ENCODE measurements at regions not wholly inside any gene's neighbourhood (a gene's known extent, or its start where the extent isn't known, plus 50 kb on each side); places are given as distances from the start of the nearest gene placed in this dataset.

- H3K36me3 ChIP-seq (ENCODE audit: control insufficient read depth in 4 of 4, insufficient read depth in 3 of 4, low read depth in 1 of 4, low read length in 3 of 4), result no peaks in the 10 kb centered on the region
- H3K27ac ChIP-seq (ENCODE audit: low read depth in 1 of 2, low read length in 2 of 2), result no peak overlapping the region
- H3K4me3 ChIP-seq (ENCODE audit: low read depth in 1 of 3, low read length in 3 of 3), result no peak overlapping the region
- H3K4me1 ChIP-seq (ENCODE audit: control insufficient read depth in 4 of 4, insufficient read depth in 4 of 4, low read length in 3 of 4), result no peaks in the 10 kb centered on the region
- DNase-seq (ENCODE audit: low spot score), result no peak
- 86% methylated on average over 1 of the region's 1 CpG for WGBS
- no peak for TF ChIP-seq RXRA (IDR thresholded peaks at IDR 0.05)
- no peak for TF ChIP-seq REST (IDR thresholded peaks at IDR 0.05)
- no peak for TF ChIP-seq MAX (IDR thresholded peaks at IDR 0.05)
- H3K27me3 ChIP-seq (ENCODE audit: control insufficient read depth in 4 of 4, insufficient read depth in 4 of 4, low read length in 3 of 4), result no peaks in the 10 kb centered on the region
- H3K9ac ChIP-seq (ENCODE audit: low read depth in 1 of 2, low read length in 2 of 2), result no peak overlapping the region
- H3K9me3 ChIP-seq (ENCODE audit: control insufficient read depth in 4 of 4, low read length in 3 of 4), result peaks cover 0 to 2% (median 0%) of the 10 kb centered on the region in 4 donors
These were observed 311.9 kb upstream of the EPHA7 start for GRCh38 chr6:93731306-93731705.

GRCh38 chr6:93728150-93728549 is 308.8 kb upstream of the EPHA7 start:
- Histone ChIP-seq H3K4me1 (ENCODE audit: control insufficient read depth in 4 of 4, insufficient read depth in 4 of 4, low read length in 3 of 4) (no peaks in the 10 kb centered on the region), H3K9ac (ENCODE audit: low read depth in 1 of 2, low read length in 2 of 2) (no peak overlapping the region), H3K9me3 (ENCODE audit: control insufficient read depth in 4 of 4, low read length in 3 of 4) (peaks cover 0 to 2% (median 0%) of the 10 kb centered on the region in 4 donors), H3K27me3 (ENCODE audit: control insufficient read depth in 4 of 4, insufficient read depth in 4 of 4, low read length in 3 of 4) (no peaks in the 10 kb centered on the region), H3K4me3 (ENCODE audit: low read depth in 1 of 3, low read length in 3 of 3) (no peak overlapping the region), H3K27ac (ENCODE audit: low read depth in 1 of 2, low read length in 2 of 2) (no peak overlapping the region), H3K36me3 (ENCODE audit: control insufficient read depth in 4 of 4, insufficient read depth in 3 of 4, low read depth in 1 of 4, low read length in 3 of 4) (no peaks in the 10 kb centered on the region)
- DNase-seq (ENCODE audit: low spot score), result no peak
- WGBS, result 46% methylated on average over 2 of the region's 2 CpGs
- TF ChIP-seq YY1 (IDR thresholded peaks at IDR 0.05), result no peak
- no peak for TF ChIP-seq HNF4G (IDR thresholded peaks at IDR 0.05)
- TF ChIP-seq REST (IDR thresholded peaks at IDR 0.05), result no peak
- TF ChIP-seq RAD21 (IDR thresholded peaks at IDR 0.05), result no peak
- no peak for TF ChIP-seq NR2F2 (IDR thresholded peaks at IDR 0.05)
- TF ChIP-seq ZBTB33 (IDR thresholded peaks at IDR 0.05), result no peak
- TF ChIP-seq ATF3 (IDR thresholded peaks at IDR 0.05), result no peak
- no peak for TF ChIP-seq CTCF (IDR thresholded peaks at IDR 0.05; ENCODE audit: low read depth, low read length, missing input control)
- no peak for TF ChIP-seq FOXA2 (IDR thresholded peaks at IDR 0.05)
- no peak for TF ChIP-seq RXRA (IDR thresholded peaks at IDR 0.05)
- no peak for TF ChIP-seq FOXA1 (IDR thresholded peaks at IDR 0.05)
- TF ChIP-seq JUND (IDR thresholded peaks at IDR 0.05), result no peak
- no peak for TF ChIP-seq SP1 (IDR thresholded peaks at IDR 0.05)
- TF ChIP-seq MAX (IDR thresholded peaks at IDR 0.05), result no peak
- TF ChIP-seq EGR1 (IDR thresholded peaks at IDR 0.05; ENCODE audit: low read depth in 2 of 2), result no peak
- no peak for TF ChIP-seq HNF4A (conservative IDR thresholded peaks at IDR 0.05)
- TF ChIP-seq GABPA (IDR thresholded peaks at IDR 0.05 in 1 of 2, conservative IDR thresholded peaks at IDR 0.05 in 1 of 2), result no peak
